Upper lobe of left lung (tissue), 4 donors: ENCODE measurements at regions not wholly inside any gene's neighbourhood (a gene's known extent, or its start where the extent isn't known, plus 50 kb on each side); places are given as distances from the start of the nearest gene placed in this dataset.

Experiments used
- CTCF ChIP-seq, 6 experiments: fragments of 450-650 bp in 4 of 6; fragments of 200-600 bp in 2 of 6; sonication (generic) in 2 of 6; IDR thresholded peaks; one replicate each; pipeline ENCODE4 v1.5.1; 2016 to 2019; ENCODE audit warnings: antibody characterized with exemption in 6 of 6
- EP300 ChIP-seq, 4 donors: sonication (generic); formaldehyde crosslinking; IDR thresholded peaks; one replicate each; pipeline ENCODE4 v1.5.1; 2017; ENCODE audit warnings: antibody characterized with exemption in 4 of 4, control low read depth in 2 of 4
- POLR2A ChIP-seq, 4 donors: fragments of 450-650 bp; IDR thresholded peaks; one replicate each; pipeline ENCODE4 v1.5.1; 2016 to 2017; ENCODE audit warnings: antibody characterized with exemption in 4 of 4, mild to moderate bottlenecking in 2 of 4
- POLR2AphosphoS5 ChIP-seq, 2 donors: sonication (generic); formaldehyde crosslinking; IDR thresholded peaks; one replicate each; pipeline ENCODE4 v1.5.1; 2017; ENCODE audit warnings: antibody characterized with exemption in 2 of 2

- TF ChIP-seq POLR2AphosphoS5 (IDR thresholded peaks at IDR 0.05) (no peak), CTCF (IDR thresholded peaks at IDR 0.05) (no peak), POLR2A (IDR thresholded peaks at IDR 0.05) (no peak), EP300 (IDR thresholded peaks at IDR 0.05) (no peak)
Measured at GRCh38 chr17:72273289-72274056, 152.7 kb downstream of the SOX9 start.
